IMR-90 (cell line): ENCODE measurements at regions not wholly inside any gene's neighbourhood (a gene's known extent, or its start where the extent isn't known, plus 50 kb on each side); places are given as distances from the start of the nearest gene placed in this dataset.

Experiments used
- ATAC-seq: fragments of 200-7000 bp; cut with Tn5 transposase; 2 replicates; pipeline ENCODE4 v1.9.1; 2020; ENCODE audit warnings: low read depth, mild to moderate bottlenecking, moderate library complexity
- BruUV-seq: library from RNA; stranded (reverse); fragments of 400-500 nt; replicated peaks from 2 replicates; lab custom pipeline; 2021; lab: Mats Ljungman, UMichigan
- CTCF ChIA-PET: fragments of 300-600 bp; formaldehyde crosslinking; extraction: SDS; loops from one replicate; lab custom pipeline; 2021; ENCODE audit warnings: antibody characterized with exemption; lab: Yijun Ruan, JAX
- POLR2A ChIA-PET: fragments of 300-600 bp; sonication (Branson Sonifier 250); formaldehyde crosslinking; loops from one replicate; lab custom pipeline; 2022; ENCODE audit warnings: antibody characterized with exemption; ENCODE audit not compliant: unreplicated experiment; lab: Charles Lee
- DNase-seq: peaks from one replicate; pipeline ENCODE4 v3.0.0; 2013
- H2AFZ ChIP-seq: replicated peaks from 2 replicates; pipeline ENCODE3; 2013; ENCODE audit warnings: low read length, mild to moderate bottlenecking; ENCODE audit not compliant: poor library complexity
- H2AK5ac ChIP-seq: 2 replicates; pipeline ENCODE4 v1.6.1; 2013; ENCODE audit warnings: low read depth, low read length, inconsistent platforms
- H2AK9ac ChIP-seq: replicated peaks from 2 replicates; pipeline ENCODE3; 2013; ENCODE audit warnings: mild to moderate bottlenecking, low read depth, low read length, moderate library complexity; ENCODE audit not compliant: poor library complexity
- H2BK120ac ChIP-seq: 2 replicates; pipeline ENCODE4 v1.6.1; 2013; ENCODE audit warnings: low read depth, low read length, inconsistent platforms
- H2BK15ac ChIP-seq: 3 replicates; pipeline ENCODE4 v1.6.1; 2013; ENCODE audit warnings: low read depth, low read length, inconsistent platforms
- H2BK20ac ChIP-seq: 2 replicates; pipeline ENCODE4 v1.6.1; 2013; ENCODE audit warnings: low read depth, mild to moderate bottlenecking, inconsistent platforms, low read length, moderate library complexity
- H2BK5ac ChIP-seq: 2 replicates; pipeline ENCODE4 v1.6.1; 2013; ENCODE audit warnings: mild to moderate bottlenecking, low read depth, low read length, inconsistent platforms; ENCODE audit not compliant: poor library complexity, severe bottlenecking
- H3K14ac ChIP-seq: replicated peaks from 2 replicates; pipeline ENCODE4 v1.6.1; 2013; ENCODE audit warnings: low read depth, low read length, inconsistent platforms
- H3K18ac ChIP-seq: 2 replicates; pipeline ENCODE4 v1.6.1; 2013; ENCODE audit warnings: low read depth, low read length, control low read depth
- H3K23ac ChIP-seq: 2 replicates; pipeline ENCODE4 v1.6.1; 2013; ENCODE audit warnings: low read depth, low read length, inconsistent platforms
- H3K27ac ChIP-seq: 2 replicates; pipeline ENCODE4 v1.5.1; 2013; ENCODE audit warnings: mild to moderate bottlenecking, control low read depth, low read length; ENCODE audit not compliant: insufficient read depth
- H3K27me3 ChIP-seq: 2 replicates; pipeline ENCODE4 v1.6.1; 2013; ENCODE audit warnings: low read length; ENCODE audit not compliant: control insufficient read depth, insufficient read depth
- H3K36me3 ChIP-seq: 2 replicates; pipeline ENCODE4 v1.6.1; 2013; ENCODE audit warnings: low read length, mixed read lengths; ENCODE audit not compliant: control insufficient read depth, insufficient read depth
- H3K4ac ChIP-seq: 2 replicates; pipeline ENCODE4 v1.6.1; 2013; ENCODE audit warnings: low read depth, low read length, inconsistent platforms
- H3K4me1 ChIP-seq: 2 replicates; pipeline ENCODE4 v1.6.1; 2013; ENCODE audit warnings: low read length, mixed read lengths; ENCODE audit not compliant: control insufficient read depth, insufficient read depth
- H3K4me2 ChIP-seq: 2 replicates; pipeline ENCODE4 v1.6.1; 2013; ENCODE audit warnings: low read depth, mild to moderate bottlenecking, control low read depth, low read length, moderate library complexity
- H3K4me3 ChIP-seq: 2 replicates; pipeline ENCODE4 v1.5.1; 2013; ENCODE audit warnings: low read depth, mild to moderate bottlenecking, control low read depth, low read length, moderate library complexity; ENCODE audit not compliant: insufficient read depth
- H3K56ac ChIP-seq: 2 replicates; pipeline ENCODE4 v1.6.1; 2013; ENCODE audit warnings: low read length, inconsistent platforms; ENCODE audit not compliant: insufficient read depth; ENCODE audit errors: extremely low read depth
- H3K79me1 ChIP-seq, 2 experiments: 2 replicates each; pipeline ENCODE4 v1.6.1; 2013; ENCODE audit warnings: low read length in 2 of 2, inconsistent platforms in 1 of 2, low read depth in 1 of 2
- H3K9ac ChIP-seq: 2 replicates; pipeline ENCODE4 v1.6.1; 2013; ENCODE audit warnings: low read depth, low read length, control low read depth
- H3K9me1 ChIP-seq: 2 replicates; pipeline ENCODE4 v1.6.1; 2013; ENCODE audit warnings: low read length, inconsistent platforms; ENCODE audit not compliant: insufficient read depth
- H3K9me3 ChIP-seq: 2 replicates; pipeline ENCODE4 v1.6.1; 2013; ENCODE audit warnings: low read length; ENCODE audit not compliant: control insufficient read depth, insufficient read depth
- H4K20me1 ChIP-seq: 2 replicates; pipeline ENCODE4 v1.6.1; 2013; ENCODE audit warnings: low read length, inconsistent platforms; ENCODE audit not compliant: insufficient read depth
- H4K5ac ChIP-seq: 2 replicates; pipeline ENCODE4 v1.6.1; 2013; ENCODE audit warnings: mild to moderate bottlenecking, low read depth, low read length, control low read depth
- H4K8ac ChIP-seq, 2 experiments: 2 replicates each; pipeline ENCODE4 v1.6.1; 2013; ENCODE audit warnings: low read depth in 2 of 2, low read length in 2 of 2, control low read depth in 1 of 2, inconsistent platforms in 1 of 2
- H4K91ac ChIP-seq: 2 replicates; pipeline ENCODE4 v1.6.1; 2013; ENCODE audit warnings: low read depth, low read length, inconsistent platforms; ENCODE audit not compliant: insufficient read depth
- CTCF ChIP-seq: conservative IDR thresholded peaks from 2 replicates; pipeline ENCODE4 v1.5.1; 2012; ENCODE audit warnings: mild to moderate bottlenecking, low read depth, low read length, improper control_type of control experiment
- FOS ChIP-seq: fragments of 150-350 bp; IDR thresholded peaks from 2 replicates; pipeline ENCODE4 v1.6.1; 2016; ENCODE audit warnings: low read depth, low read length
- MXI1 ChIP-seq: IDR thresholded peaks from 2 replicates; pipeline ENCODE4 v1.6.1; 2012; ENCODE audit warnings: low read depth, mild to moderate bottlenecking, low read length, moderate library complexity, borderline replicate concordance
- NFE2L2 ChIP-seq: fragments of 150-350 bp; IDR thresholded peaks from 2 replicates; pipeline ENCODE4 v1.6.1; 2016; ENCODE audit warnings: low read depth, mild to moderate bottlenecking, low read length
- RFX5 ChIP-seq: IDR thresholded peaks from 2 replicates; pipeline ENCODE4 v1.8.0; 2012; ENCODE audit warnings: low read depth, mild to moderate bottlenecking, low read length, moderate library complexity
- WGBS, 2 experiments: methylation state at CpG; one replicate each; pipeline versions ENCODE4 v1.1.5 to v1.1.7; 2013; ENCODE audit warnings: missing lambda C conversion rate in 2 of 2; ENCODE audit not compliant: insufficient read length in 1 of 2; ENCODE audit errors: extremely low coverage in 2 of 2; 5-methylcytosine and 5-hydroxymethylcytosine counted together
- dilution Hi-C: fragments of 300-500 bp; cut with HindIII; formaldehyde crosslinking; loops from one replicate; pipeline ENCODE4 v1.14.3; 2018; ENCODE audit warnings: low sequenced_read_pairs; ENCODE audit not compliant: unreplicated experiment
- in situ Hi-C: fragments of 300-500 bp; cut with MboI; formaldehyde crosslinking; loops from 3 replicates; pipeline ENCODE4 v1.14.3; 2019; ENCODE audit warnings: low sequenced_read_pairs, inconsistent platforms, mixed read lengths
- intact Hi-C: fragments of 100-400 bp; cut with micrococcal nuclease; formaldehyde crosslinking; loops from 2 replicates; pipeline ENCODE4 v1.10.0; 2022
- TF ChIP-seq, protein P1 (sequence below): fragments of 150-350 bp; IDR thresholded peaks from 2 replicates; pipeline ENCODE4 v1.6.1; 2017; ENCODE audit warnings: mild to moderate bottlenecking, antibody characterized with exemption, low read length, low read depth

- Histone ChIP-seq H3K4me1 (no peaks in the 10 kb centered on the region), H3K14ac (no peak overlapping the region), H3K4ac (no peak overlapping the region), H3K9me3 (no peaks in the 10 kb centered on the region; the same call in 1 of the 2 replicates), H2AK5ac (no peak overlapping the region), H2AFZ (no peak overlapping the region), H3K18ac (no peak overlapping the region), H2BK5ac (no peak overlapping the region), H3K27ac (no peak overlapping the region), H2BK20ac (no peak overlapping the region), H4K20me1 (no peaks in the 10 kb centered on the region), H4K8ac (no peak overlapping the region), H3K9ac (no peak overlapping the region), H2AK9ac (no peak overlapping the region), H2BK15ac (no peak overlapping the region), H2BK120ac (no peak overlapping the region), H3K9me1 (no peaks in the 10 kb centered on the region), H3K36me3 (no peaks in the 10 kb centered on the region), H4K91ac (no peak overlapping the region), H3K79me1 (no peaks in the 10 kb centered on the region), H3K27me3 (no peaks in the 10 kb centered on the region), H3K4me3 (no peak overlapping the region), H3K23ac (no peak overlapping the region), H3K56ac (no peak overlapping the region), H3K4me2 (no peak overlapping the region), H4K5ac (no peak overlapping the region)
- dilution Hi-C loops: no loop called here
- ATAC-seq: no peak
- no TSS peak for BruUV-seq
- WGBS, 2 experiments: no CpG with 5 or more reads among the region's 2 CpGs
- ChIA-PET CTCF (no interaction called here), POLR2A (no interaction called here)
- no peak for DNase-seq
- intact Hi-C loops: no loop called here
- TF ChIP-seq MXI1 (no peak), RFX5 (no peak), NFE2L2 (no peak), CTCF (no peak), FOS (no peak)
- TF ChIP-seq, protein P1, sequence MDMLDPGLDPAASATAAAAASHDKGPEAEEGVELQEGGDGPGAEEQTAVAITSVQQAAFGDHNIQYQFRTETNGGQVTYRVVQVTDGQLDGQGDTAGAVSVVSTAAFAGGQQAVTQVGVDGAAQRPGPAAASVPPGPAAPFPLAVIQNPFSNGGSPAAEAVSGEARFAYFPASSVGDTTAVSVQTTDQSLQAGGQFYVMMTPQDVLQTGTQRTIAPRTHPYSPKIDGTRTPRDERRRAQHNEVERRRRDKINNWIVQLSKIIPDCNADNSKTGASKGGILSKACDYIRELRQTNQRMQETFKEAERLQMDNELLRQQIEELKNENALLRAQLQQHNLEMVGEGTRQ: no peak
- in situ Hi-C loops: no loop called here
These were observed 848.6 kb upstream of the LRFN5 start for GRCh38 chr14:40758076-40758475.
